ENCODE measurements at regions not wholly inside any gene's neighbourhood (a gene's known extent, or its start where the extent isn't known, plus 50 kb on each side); places are given as distances from the start of the nearest gene placed in this dataset.

GRCh38 chr10:1874533-1874932 lies 137.2 kb upstream of the ADARB2 start:
- TF ChIP-seq CTCF (conservative IDR thresholded peaks at IDR 0.05; ENCODE audit: low read depth), result no peak
- H3K27ac ChIP-seq, result no peak overlapping the region
- no peak for DNase-seq (ENCODE audit: low spot score)
- ChIA-PET POLR2A (ENCODE audit: low non-redundant PET) (no interaction called here), CTCF (no interaction called here)

- DNase-seq (ENCODE audit: low spot score), result no peak
- ChIA-PET POLR2A (ENCODE audit: low non-redundant PET) (no interaction called here), CTCF (no interaction called here)
- no peak for TF ChIP-seq CTCF (conservative IDR thresholded peaks at IDR 0.05; ENCODE audit: low read depth)
- H3K27ac ChIP-seq, result no peak overlapping the region
Observed at GRCh38 chr10:1873661-1874315, 136.5 kb upstream of the ADARB2 start.

GRCh38 chr10:1872151-1872726 lies 134.9 kb upstream of the ADARB2 start:
- POLR2A ChIA-PET (ENCODE audit: low non-redundant PET), result no interaction called here
- H3K27ac ChIP-seq, result no peak overlapping the region
- CTCF ChIA-PET, result interaction anchor here (0.6 to 0.7 kb wide), 2 partner anchors 47 to 548 kb away, joined by 4 to 5 read pairs; no protein-coding TSS in a partner anchor
- DNase-seq (ENCODE audit: low spot score), result no peak
- no peak for TF ChIP-seq CTCF (conservative IDR thresholded peaks at IDR 0.05; ENCODE audit: low read depth)

GRCh38 chr10:1870491-1870890 lies 133.2 kb upstream of the ADARB2 start:
- no peak for DNase-seq (ENCODE audit: low spot score)
- CTCF ChIA-PET, result no interaction called here
- no peak for TF ChIP-seq CTCF (conservative IDR thresholded peaks at IDR 0.05; ENCODE audit: low read depth)
- no peak overlapping the region for H3K27ac ChIP-seq
- POLR2A ChIA-PET (ENCODE audit: low non-redundant PET), result no interaction called here

GRCh38 chr10:1869861-1870260 lies 132.5 kb upstream of the ADARB2 start:
- TF ChIP-seq CTCF (conservative IDR thresholded peaks at IDR 0.05; ENCODE audit: low read depth), result no peak
- POLR2A ChIA-PET (ENCODE audit: low non-redundant PET), result no interaction called here
- no peak overlapping the region for H3K27ac ChIP-seq
- no peak for DNase-seq (ENCODE audit: low spot score)
- CTCF ChIA-PET, result no interaction called here

- POLR2A ChIA-PET (ENCODE audit: low non-redundant PET), result no interaction called here
- DNase-seq (ENCODE audit: low spot score), result no peak
- no peak for TF ChIP-seq CTCF (conservative IDR thresholded peaks at IDR 0.05; ENCODE audit: low read depth)
- CTCF ChIA-PET, result no interaction called here
- no peak overlapping the region for H3K27ac ChIP-seq
Observed at GRCh38 chr10:1860351-1860750, 123.0 kb upstream of the ADARB2 start.
